HAP-1 (cell line): ENCODE measurements at regions not wholly inside any gene's neighbourhood (a gene's known extent, or its start where the extent isn't known, plus 50 kb on each side); places are given as distances from the start of the nearest gene placed in this dataset.
"Not testable (repeated sequence)": the region's sequence is repeated elsewhere in the genome, so short reads cannot be mapped to it uniquely, and the experiment has no call there.

Source experiments
- DNase-seq, 2 experiments: peaks; one replicate each; pipeline ENCODE4 v3.0.0-alpha.2; 2016 to 2020; ENCODE audit warnings: low spot score in 2 of 2
- H3K27me3 ChIP-seq: fragments of 250-450 bp; sonication (Bioruptor Pico); 2 replicates; pipeline ENCODE4 v1.5.1; 2020; ENCODE audit warnings: low read depth, mild to moderate bottlenecking, moderate library complexity
- H3K36me3 ChIP-seq: fragments of 250-450 bp; sonication (Bioruptor Pico); replicated peaks from 2 replicates; pipeline ENCODE4 v1.5.1; 2020; ENCODE audit warnings: mild to moderate bottlenecking
- H3K4me1 ChIP-seq: fragments of 250-450 bp; sonication (Bioruptor Pico); 2 replicates; pipeline ENCODE4 v1.5.1; 2020; ENCODE audit warnings: mild to moderate bottlenecking
- H3K4me3 ChIP-seq: fragments of 250-450 bp; sonication (Bioruptor Pico); 2 replicates; pipeline ENCODE4 v1.5.1; 2020; ENCODE audit warnings: mild to moderate bottlenecking, moderate library complexity
- H3K9me3 ChIP-seq: fragments of 250-450 bp; sonication (Bioruptor Pico); 2 replicates; pipeline ENCODE4 v1.5.1; 2020; ENCODE audit warnings: mild to moderate bottlenecking, moderate library complexity
- in situ Hi-C: fragments of 300-500 bp; cut with MboI; formaldehyde crosslinking; loops from 3 replicates; pipeline ENCODE4 v1.14.3; 2020; ENCODE audit warnings: low sequenced_read_pairs, inconsistent platforms, mixed read lengths

DNA sequence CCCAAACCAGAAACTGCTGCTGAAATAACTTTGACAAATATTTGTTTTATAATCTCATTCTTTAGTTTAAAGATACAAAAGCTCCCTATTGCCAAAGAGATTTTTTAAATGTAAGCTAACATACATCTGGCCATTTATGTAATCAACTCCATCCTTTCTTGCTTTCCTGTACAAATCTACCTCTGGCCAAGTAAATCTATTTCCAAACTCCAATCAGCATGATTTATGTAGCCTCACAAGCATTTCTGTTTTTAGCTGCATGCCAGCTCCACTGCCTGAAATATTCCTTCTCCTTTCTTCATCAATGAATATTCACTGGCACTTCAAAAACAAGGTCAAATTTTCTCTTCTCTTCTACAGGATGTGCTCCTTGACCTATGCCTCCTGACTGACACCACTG lies 80.0 kb downstream of the SHOX2 start:
- no peaks in the 10 kb centered on the region for H3K4me1 ChIP-seq
- no peaks in the 10 kb centered on the region for H3K27me3 ChIP-seq
- in situ Hi-C loops: no loop called here
- no peak overlapping the region for H3K4me3 ChIP-seq
- DNase-seq: no peak
- no peaks in the 10 kb centered on the region for H3K9me3 ChIP-seq
- no peaks in the 10 kb centered on the region for H3K36me3 ChIP-seq

DNA sequence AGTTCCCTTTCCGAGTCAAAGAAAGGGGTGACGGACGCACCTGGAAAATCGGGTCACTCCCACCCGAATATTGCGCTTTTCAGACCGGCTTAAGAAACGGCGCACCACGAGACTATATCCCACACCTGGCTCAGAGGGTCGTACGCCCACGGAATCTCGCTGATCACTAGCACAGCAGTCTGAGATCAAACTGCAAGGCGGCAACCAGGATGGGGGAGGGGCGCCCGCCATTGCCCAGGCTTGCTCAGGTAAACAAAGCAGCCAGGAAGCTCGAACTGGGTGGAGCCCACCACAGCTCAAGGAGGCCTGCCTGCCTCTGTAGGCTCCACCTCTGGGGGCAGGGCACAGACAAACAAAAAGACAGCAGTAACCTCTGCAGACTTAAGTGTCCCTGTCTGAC lies 86.3 kb downstream of the SHOX2 start:
- H3K4me1 ChIP-seq, H3K27me3 ChIP-seq, in situ Hi-C loops, H3K9me3 ChIP-seq, DNase-seq, H3K36me3 ChIP-seq, H3K4me3 ChIP-seq: not testable (repeated sequence)

DNA sequence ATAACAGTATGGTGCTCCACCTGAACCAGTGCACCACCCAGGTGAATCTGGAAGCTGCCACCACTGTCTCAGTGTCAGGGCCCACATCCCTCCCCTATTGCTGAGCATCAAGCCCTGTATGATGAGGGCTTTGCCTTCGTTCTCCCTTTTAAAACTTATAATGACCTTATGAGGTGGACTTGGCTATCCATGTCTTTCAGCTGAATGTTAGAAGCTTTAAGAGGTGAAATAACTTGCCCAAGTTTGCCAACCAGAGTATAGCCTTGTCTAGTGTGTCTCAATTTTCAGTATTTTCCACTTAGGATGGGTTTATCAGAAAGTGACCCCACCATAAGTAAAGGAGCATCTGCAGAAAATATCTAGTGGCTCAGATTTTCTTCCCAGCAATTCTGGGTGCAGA lies 87.8 kb downstream of the SHOX2 start:
- Histone ChIP-seq H3K27me3 (no peaks in the 10 kb centered on the region), H3K36me3 (no peaks in the 10 kb centered on the region), H3K4me3 (no peak overlapping the region), H3K4me1 (no peaks in the 10 kb centered on the region), H3K9me3 (no peaks in the 10 kb centered on the region; the same call in 1 of the 2 replicates)
- in situ Hi-C loops: no loop called here
- no peak for DNase-seq

DNA sequence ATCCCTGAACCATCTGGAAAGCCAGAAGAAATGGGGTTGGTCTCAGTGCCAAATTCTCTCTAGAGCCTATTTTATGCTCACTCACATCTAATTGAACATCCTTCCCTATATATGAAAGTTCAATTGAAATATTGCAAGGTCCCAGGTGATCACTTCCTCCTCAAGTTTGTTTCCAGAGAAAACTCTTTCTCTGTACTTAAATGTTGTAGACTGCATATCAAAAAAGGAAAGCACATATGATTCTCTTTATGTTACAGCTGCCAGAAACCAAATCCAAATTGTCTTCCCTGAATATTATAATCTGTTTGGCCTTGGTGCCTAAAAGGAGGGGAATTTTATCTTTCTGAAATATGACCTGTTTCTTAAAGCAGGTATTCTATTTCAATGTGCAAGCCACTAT lies 93.3 kb downstream of the SHOX2 start:
- no peaks in the 10 kb centered on the region for H3K36me3 ChIP-seq
- in situ Hi-C loops: no loop called here
- DNase-seq: no peak

DNA sequence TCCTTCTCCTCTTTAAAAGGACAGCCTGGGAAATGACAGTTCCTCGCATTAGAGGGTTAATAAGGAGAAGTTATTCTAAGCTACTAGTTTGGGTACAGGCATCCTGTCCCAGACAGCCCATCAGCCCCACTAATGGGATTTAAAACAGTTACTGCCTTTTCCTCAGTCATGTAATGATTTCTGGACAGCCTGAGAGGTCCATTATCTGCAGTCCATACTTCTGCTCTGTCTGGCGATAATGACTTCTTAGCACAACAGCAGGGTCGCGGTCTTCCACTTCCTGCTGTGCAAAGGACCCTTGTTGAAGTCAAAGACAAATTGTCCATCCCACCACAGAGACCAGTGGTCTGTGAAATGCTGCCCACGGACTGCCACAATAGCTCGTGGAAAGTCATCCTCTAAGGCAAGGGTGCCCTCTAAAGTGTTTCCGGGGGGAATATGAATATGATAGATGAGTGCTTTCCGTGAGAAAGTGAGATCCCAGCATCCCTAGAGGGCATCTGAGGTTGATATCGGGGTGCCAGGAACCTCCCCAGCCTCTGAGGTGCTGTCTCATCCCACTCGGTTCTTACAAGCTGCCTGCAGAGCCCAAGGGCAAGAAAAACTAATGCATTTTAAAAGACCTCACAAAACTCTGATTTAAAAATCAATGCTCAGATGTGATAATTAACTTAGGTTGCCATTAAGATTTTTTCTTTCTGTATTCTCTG lies 100.7 kb downstream of the SHOX2 start:
- in situ Hi-C loops: no loop called here
- Histone ChIP-seq H3K9me3 (no peaks in the 10 kb centered on the region), H3K27me3 (no peaks in the 10 kb centered on the region), H3K4me3 (no peak overlapping the region), H3K36me3 (no peaks in the 10 kb centered on the region), H3K4me1 (no peaks in the 10 kb centered on the region)
- no peak for DNase-seq

More for the DNA sequence above, 93.3 kb downstream of the SHOX2 start:
- no peaks in the 10 kb centered on the region for H3K4me1 ChIP-seq
- no peak overlapping the region for H3K4me3 ChIP-seq
- no peaks in the 10 kb centered on the region for H3K9me3 ChIP-seq
- no peaks in the 10 kb centered on the region for H3K27me3 ChIP-seq

DNA sequence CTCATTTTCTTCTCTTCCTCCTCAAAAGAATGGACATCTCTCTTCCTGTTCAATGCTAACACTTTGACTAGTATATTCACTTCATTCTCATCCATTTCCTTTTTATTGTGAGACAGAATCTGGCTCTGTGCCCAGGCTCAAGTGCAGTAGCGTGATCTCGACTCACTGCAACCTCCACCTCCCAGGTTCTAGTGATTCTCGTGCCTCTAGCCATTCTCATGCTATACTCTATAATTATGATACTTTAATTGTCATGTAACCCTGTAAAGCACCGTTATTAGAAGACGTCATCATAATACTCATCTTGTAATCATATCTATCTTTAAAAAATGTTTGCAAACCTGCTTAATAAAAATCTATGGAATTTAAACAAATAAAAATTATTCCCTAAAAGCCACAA lies 107.0 kb downstream of the SHOX2 start:
- H3K9me3 ChIP-seq: no peaks in the 10 kb centered on the region
- in situ Hi-C loops: no loop called here
- H3K4me1 ChIP-seq: no peaks in the 10 kb centered on the region
- no peaks in the 10 kb centered on the region for H3K27me3 ChIP-seq
- DNase-seq: peak in 1 of 2 experiments; percentile 8
- H3K36me3 ChIP-seq: no peaks in the 10 kb centered on the region
- H3K4me3 ChIP-seq: no peak overlapping the region

DNA sequence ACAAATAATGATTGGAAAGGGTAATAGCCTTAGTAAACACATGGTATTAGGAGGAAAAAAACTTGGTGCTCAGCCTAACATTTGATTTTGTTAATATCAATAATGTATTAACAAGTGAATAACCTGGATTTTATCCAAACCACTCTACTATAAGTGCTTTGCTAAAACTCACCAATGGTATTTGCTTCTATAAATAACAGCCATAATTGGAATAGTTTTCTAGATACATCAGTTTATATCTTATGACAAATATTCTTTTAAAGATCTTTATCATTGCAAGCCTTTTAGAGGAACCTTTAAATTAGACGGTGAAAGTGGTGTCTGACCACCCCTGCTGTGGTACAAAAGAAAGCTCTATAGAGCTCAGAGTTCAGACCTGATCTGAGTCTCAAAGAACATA lies 123.9 kb downstream of the SHOX2 start:
- H3K9me3 ChIP-seq: no peaks in the 10 kb centered on the region
- in situ Hi-C loops: no loop called here
- no peaks in the 10 kb centered on the region for H3K4me1 ChIP-seq
- H3K36me3 ChIP-seq: no peaks in the 10 kb centered on the region
- 0 out of 2 replicates have a peak, but pooled peaks cover 3% of the 10 kb centered on the region for H3K27me3 ChIP-seq
- H3K4me3 ChIP-seq: no peak overlapping the region
- no peak for DNase-seq

DNA sequence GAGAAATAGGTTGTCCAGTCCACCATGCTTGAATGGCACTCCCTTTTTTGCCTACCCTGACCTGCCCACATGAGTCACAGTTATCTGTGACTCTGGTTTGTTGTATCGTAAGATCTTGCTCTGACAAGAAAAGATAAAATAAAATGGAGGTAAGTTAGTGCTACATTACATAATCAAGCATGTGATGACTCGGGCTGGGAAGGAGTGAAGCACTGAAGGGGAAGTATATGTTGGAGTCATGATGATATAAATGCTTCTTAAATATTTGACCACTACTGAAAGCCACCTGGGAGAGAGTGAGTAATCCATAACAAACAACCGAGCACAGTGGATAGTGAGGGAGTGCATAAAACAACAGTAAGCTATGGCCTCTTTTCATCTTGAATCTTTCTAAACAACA lies 124.4 kb downstream of the SHOX2 start:
- no peak overlapping the region for H3K4me3 ChIP-seq
- in situ Hi-C loops: no loop called here

DNA sequence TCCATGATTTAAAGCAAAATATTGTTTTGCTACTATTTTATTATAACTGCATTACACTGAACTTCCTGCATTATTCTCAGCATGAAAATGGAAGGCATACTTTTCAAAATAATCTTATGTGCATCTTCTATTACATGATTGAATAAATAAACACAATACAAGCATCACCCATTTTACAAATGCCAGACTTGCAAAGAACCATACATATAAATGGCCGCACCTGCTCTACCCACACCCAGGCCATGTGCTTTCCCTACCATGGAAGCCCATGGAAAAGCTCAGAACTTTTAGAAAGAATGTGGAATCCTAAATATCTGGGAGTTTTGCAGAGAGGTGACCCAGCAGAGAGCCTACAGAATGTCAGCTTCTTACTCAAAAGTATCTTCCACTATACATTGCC lies 127.2 kb downstream of the SHOX2 start:
- no peaks in the 10 kb centered on the region for H3K4me1 ChIP-seq
- no peaks in the 10 kb centered on the region for H3K9me3 ChIP-seq
- no peak overlapping the region for H3K4me3 ChIP-seq
- in situ Hi-C loops: no loop called here
- no peak for DNase-seq
- H3K36me3 ChIP-seq: no peaks in the 10 kb centered on the region
- 0 out of 2 replicates have a peak, but pooled peaks cover 3% of the 10 kb centered on the region for H3K27me3 ChIP-seq

More for the DNA sequence above, 124.4 kb downstream of the SHOX2 start:
- Histone ChIP-seq H3K9me3 (no peaks in the 10 kb centered on the region), H3K27me3 (0 out of 2 replicates have a peak, but pooled peaks cover 3% of the 10 kb centered on the region), H3K4me1 (no peaks in the 10 kb centered on the region), H3K36me3 (no peaks in the 10 kb centered on the region)
- DNase-seq: no peak

DNA sequence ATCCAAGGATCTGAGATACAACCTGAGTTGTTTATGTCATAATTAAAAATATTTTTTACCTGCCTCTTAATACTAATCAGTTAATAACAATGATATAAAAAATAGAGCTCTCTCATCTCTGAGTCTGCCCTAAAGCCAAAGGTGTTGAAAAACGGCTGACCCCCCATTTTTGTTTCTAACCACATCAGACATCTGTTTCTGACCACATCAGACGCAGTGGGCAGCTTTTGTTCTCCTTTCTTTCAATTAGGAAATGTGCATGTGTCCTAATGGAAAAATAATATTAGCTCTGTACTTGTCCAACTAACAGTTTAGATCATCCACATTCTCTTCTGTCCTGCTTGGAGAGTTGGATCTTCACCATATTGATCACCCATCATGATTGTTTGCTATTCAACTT lies 144.6 kb downstream of the SHOX2 start:
- H3K4me1 ChIP-seq: no peaks in the 10 kb centered on the region
- in situ Hi-C loops: no loop called here
- no peak for DNase-seq
- H3K27me3 ChIP-seq: no peaks in the 10 kb centered on the region
- no peaks in the 10 kb centered on the region for H3K36me3 ChIP-seq
- H3K9me3 ChIP-seq: no peaks in the 10 kb centered on the region
- H3K4me3 ChIP-seq: no peak overlapping the region

DNA sequence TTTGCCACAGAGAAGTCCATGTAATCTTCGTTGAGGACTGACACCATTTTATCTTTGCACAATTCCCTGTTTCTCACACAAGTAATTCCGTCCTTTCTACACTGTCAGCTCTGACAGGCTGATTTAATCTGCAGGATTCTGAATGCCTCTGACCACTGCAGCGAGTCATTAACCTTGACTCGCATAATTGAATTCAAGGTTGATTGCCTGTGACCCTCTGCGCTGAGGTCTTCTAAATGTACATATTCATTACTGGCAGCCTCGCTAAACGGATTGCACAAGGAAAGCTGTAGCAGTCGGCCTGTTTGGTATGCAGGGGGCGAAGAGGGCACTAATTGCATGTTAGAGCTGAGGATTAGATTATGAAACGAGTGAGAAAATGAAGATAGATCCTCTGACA lies 147.8 kb downstream of the SHOX2 start:
- DNase-seq: peak in 1 of 2 experiments; percentile 13
- in situ Hi-C loops: no loop called here
- no peaks in the 10 kb centered on the region for H3K27me3 ChIP-seq

DNA sequence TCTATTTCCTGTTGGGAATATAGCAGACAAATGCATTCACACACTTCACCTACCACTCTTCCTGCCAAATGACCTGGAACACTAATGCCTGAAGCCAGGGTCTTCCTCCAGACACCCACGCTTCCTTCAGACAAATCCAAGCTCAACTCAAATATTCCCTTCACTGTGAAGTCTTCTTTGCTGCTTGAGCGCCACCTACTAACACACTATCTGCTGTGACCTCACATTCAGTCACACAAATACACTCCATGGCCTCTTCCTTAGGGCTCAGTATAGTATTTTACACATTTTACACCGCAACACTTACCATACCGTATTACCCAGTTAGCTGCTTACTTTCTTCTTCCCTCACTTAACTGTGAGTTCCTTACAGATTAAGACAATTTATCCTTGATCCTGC lies 149.4 kb downstream of the SHOX2 start:
- Histone ChIP-seq H3K4me3 (no peak overlapping the region), H3K27me3 (no peaks in the 10 kb centered on the region), H3K9me3 (no peaks in the 10 kb centered on the region), H3K4me1 (no peaks in the 10 kb centered on the region), H3K36me3 (no peaks in the 10 kb centered on the region)
- in situ Hi-C loops: no loop called here
- no peak for DNase-seq

More for the DNA sequence above, 147.8 kb downstream of the SHOX2 start:
- no peaks in the 10 kb centered on the region for H3K36me3 ChIP-seq
- H3K9me3 ChIP-seq: no peaks in the 10 kb centered on the region
- no peaks in the 10 kb centered on the region for H3K4me1 ChIP-seq
- no peak overlapping the region for H3K4me3 ChIP-seq

DNA sequence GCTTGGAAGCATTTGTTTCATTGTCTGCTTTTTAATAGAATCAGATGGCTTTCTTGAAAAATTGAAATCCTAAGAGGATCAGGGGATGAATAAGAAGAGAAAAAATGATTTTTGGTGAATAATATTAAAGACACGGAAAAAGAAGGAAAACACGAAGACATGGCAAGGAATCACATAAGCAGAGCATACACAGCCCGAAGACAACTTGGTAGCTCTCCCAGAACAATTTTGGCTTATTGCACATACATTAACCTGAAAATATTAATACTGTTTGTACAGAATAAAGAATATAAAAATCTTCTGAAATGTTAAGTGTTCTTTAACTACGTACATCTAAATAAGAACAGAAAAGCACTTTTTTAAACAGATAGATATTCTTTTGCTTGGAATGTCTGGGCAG lies 150.0 kb downstream of the SHOX2 start:
- in situ Hi-C loops: no loop called here
- Histone ChIP-seq H3K36me3 (no peaks in the 10 kb centered on the region), H3K4me3 (no peak overlapping the region), H3K27me3 (no peaks in the 10 kb centered on the region), H3K4me1 (no peaks in the 10 kb centered on the region), H3K9me3 (no peaks in the 10 kb centered on the region)
- DNase-seq: no peak

DNA sequence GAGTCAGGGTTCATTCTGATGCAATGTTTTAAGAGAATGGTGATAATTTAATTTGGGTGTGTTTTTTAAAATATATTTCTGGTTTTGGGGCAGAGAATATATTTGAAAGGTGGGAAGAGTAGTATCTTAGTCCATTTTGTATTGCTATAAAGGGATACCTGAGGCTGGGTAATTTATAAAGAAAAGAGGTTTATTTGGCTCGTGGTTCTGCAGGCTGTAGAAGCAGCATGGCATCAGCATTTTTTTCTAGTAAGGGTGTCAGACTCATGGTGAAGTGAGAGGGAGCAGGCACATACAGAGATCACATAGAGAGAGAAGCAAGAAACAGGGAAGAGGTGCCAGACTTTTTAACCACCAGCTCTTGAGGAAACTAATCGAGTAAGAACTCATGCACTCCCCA lies 152.7 kb downstream of the SHOX2 start:
- no peak overlapping the region for H3K4me3 ChIP-seq
- H3K27me3 ChIP-seq: no peaks in the 10 kb centered on the region
- DNase-seq: no peak
- in situ Hi-C loops: no loop called here
- H3K36me3 ChIP-seq: no peaks in the 10 kb centered on the region
- H3K4me1 ChIP-seq: no peaks in the 10 kb centered on the region
- no peaks in the 10 kb centered on the region for H3K9me3 ChIP-seq
